ENCODE measurements at regions not wholly inside any gene's neighbourhood (a gene's known extent, or its start where the extent isn't known, plus 50 kb on each side); places are given as distances from the start of the nearest gene placed in this dataset.

GRCh38 chr20:6492271-6493055, 275.0 kb upstream of the BMP2 start:
- no peaks in the 10 kb centered on the region for H4K20me1 ChIP-seq (ENCODE audit: control insufficient read depth, insufficient read depth, low read depth, low read length)
- no peak overlapping the region for H3K27ac ChIP-seq (ENCODE audit: low read depth, low read length)
- no peaks in the 10 kb centered on the region for H3K36me3 ChIP-seq (ENCODE audit: control insufficient read depth, low read length)
- no peak overlapping the region for H3K4me2 ChIP-seq (ENCODE audit: low read length)
- H3K4me1 ChIP-seq (ENCODE audit: control insufficient read depth, low read length): no peaks in the 10 kb centered on the region
- H3K27me3 ChIP-seq (ENCODE audit: control insufficient read depth, low read length): no peaks in the 10 kb centered on the region
- H3K4me3 ChIP-seq (ENCODE audit: low read length): no peak overlapping the region
- TF ChIP-seq EZH2phosphoT487 (IDR thresholded peaks at IDR 0.05; ENCODE audit: borderline replicate concordance, low read length) (no peak), CTCF (IDR thresholded peaks at IDR 0.05; ENCODE audit: low read depth, low read length, poor library complexity, severe bottlenecking) (no peak)
- H3K9me3 ChIP-seq (ENCODE audit: control insufficient read depth, insufficient read depth, low read length): no peaks in the 10 kb centered on the region
- H3F3A ChIP-seq (ENCODE audit: control insufficient read depth, insufficient read depth): no peaks in the 10 kb centered on the region
- H3K9me2 ChIP-seq (replicated peaks; ENCODE audit: control insufficient read depth, low read length): no peaks in the 10 kb centered on the region
- no peaks in the 10 kb centered on the region for H3K79me2 ChIP-seq (ENCODE audit: control insufficient read depth, low read length)

- Histone ChIP-seq H3K4me1 (ENCODE audit: control insufficient read depth, low read length) (no peaks in the 10 kb centered on the region), H3K4me3 (ENCODE audit: low read length) (no peak overlapping the region), H3K4me2 (ENCODE audit: low read length) (no peak overlapping the region), H3K9me3 (ENCODE audit: control insufficient read depth, insufficient read depth, low read length) (no peaks in the 10 kb centered on the region), H3K79me2 (ENCODE audit: control insufficient read depth, low read length) (no peaks in the 10 kb centered on the region), H3K36me3 (ENCODE audit: control insufficient read depth, low read length) (no peaks in the 10 kb centered on the region), H3K27me3 (ENCODE audit: control insufficient read depth, low read length) (no peaks in the 10 kb centered on the region), H3K27ac (ENCODE audit: low read depth, low read length) (no peak overlapping the region), H3K9me2 (replicated peaks; ENCODE audit: control insufficient read depth, low read length) (no peaks in the 10 kb centered on the region), H3F3A (ENCODE audit: control insufficient read depth, insufficient read depth) (no peaks in the 10 kb centered on the region), H4K20me1 (ENCODE audit: control insufficient read depth, insufficient read depth, low read depth, low read length) (no peaks in the 10 kb centered on the region)
- no peak for TF ChIP-seq EZH2phosphoT487 (IDR thresholded peaks at IDR 0.05; ENCODE audit: borderline replicate concordance, low read length)
- no peak for TF ChIP-seq CTCF (IDR thresholded peaks at IDR 0.05; ENCODE audit: low read depth, low read length, poor library complexity, severe bottlenecking)
Observed at GRCh38 chr20:6490849-6491248, 276.6 kb upstream of the BMP2 start.

- Histone ChIP-seq H3K27me3 (ENCODE audit: control insufficient read depth, low read length) (no peaks in the 10 kb centered on the region), H3K4me3 (ENCODE audit: low read length) (no peak overlapping the region), H3K9me2 (replicated peaks; ENCODE audit: control insufficient read depth, low read length) (no peaks in the 10 kb centered on the region), H3K79me2 (ENCODE audit: control insufficient read depth, low read length) (no peaks in the 10 kb centered on the region), H3K36me3 (ENCODE audit: control insufficient read depth, low read length) (no peaks in the 10 kb centered on the region), H3F3A (ENCODE audit: control insufficient read depth, insufficient read depth) (no peaks in the 10 kb centered on the region), H3K4me2 (ENCODE audit: low read length) (no peak overlapping the region), H4K20me1 (ENCODE audit: control insufficient read depth, insufficient read depth, low read depth, low read length) (no peaks in the 10 kb centered on the region), H3K27ac (ENCODE audit: low read depth, low read length) (no peak overlapping the region), H3K9me3 (ENCODE audit: control insufficient read depth, insufficient read depth, low read length) (no peaks in the 10 kb centered on the region), H3K4me1 (ENCODE audit: control insufficient read depth, low read length) (no peaks in the 10 kb centered on the region)
- TF ChIP-seq CTCF (IDR thresholded peaks at IDR 0.05; ENCODE audit: low read depth, low read length, poor library complexity, severe bottlenecking): no peak
- no peak for TF ChIP-seq EZH2phosphoT487 (IDR thresholded peaks at IDR 0.05; ENCODE audit: borderline replicate concordance, low read length)
Observed at GRCh38 chr20:6489361-6490171, 277.9 kb upstream of the BMP2 start.
